ENCODE measurements at regions not wholly inside any gene's neighbourhood (a gene's known extent, or its start where the extent isn't known, plus 50 kb on each side); places are given as distances from the start of the nearest gene placed in this dataset.

- whole genome bisulfite sequencing, 2 donors: 82 to 83% methylated on average over 8 of the region's 8 CpGs
- Histone ChIP-seq H3K36me3 (no peaks in the 10 kb centered on the region), H3K27me3 (peaks cover 0 to 10% (median 1%) of the 10 kb centered on the region in 4 donors), H3K9me3 (no peaks in the 10 kb centered on the region), H3K4me1 (peaks cover 8 to 19% (median 11%) of the 10 kb centered on the region in 4 donors), H3K27ac (no peak overlapping the region), H3K4me3 (no peak overlapping the region)
- DNase-seq: no peak
- TF ChIP-seq POLR2AphosphoS5 (IDR thresholded peaks at IDR 0.05) (no peak), POLR2A (IDR thresholded peaks at IDR 0.05) (no peak), EP300 (IDR thresholded peaks at IDR 0.05) (no peak), CTCF (IDR thresholded peaks at IDR 0.05) (no peak)
- ATAC-seq (ENCODE audit: low FRiP score in 2 of 2): no peak
Observed at GRCh38 chr6:41446907-41447545, 99.2 kb upstream of the FOXP4 start.

GRCh38 chr6:41448256-41448655 lies 97.9 kb upstream of the FOXP4 start:
- 94 to 100% methylated on average over 1 of the region's 1 CpG for WGBS, 2 donors

GRCh38 chr6:41449399-41450245 lies 96.6 kb upstream of the FOXP4 start:
- no peak for ATAC-seq (ENCODE audit: low FRiP score in 2 of 2)
- peak in 1 of 2 donors; percentile 48 for DNase-seq
- H3K27ac ChIP-seq: peak overlapping the region in 1 of 4 donors; percentile 24
- H3K27me3 ChIP-seq: no peaks in the 10 kb centered on the region
- no peak overlapping the region for H3K4me3 ChIP-seq
- H3K36me3 ChIP-seq: no peaks in the 10 kb centered on the region
- H3K9me3 ChIP-seq: no peaks in the 10 kb centered on the region
- H3K4me1 ChIP-seq: peaks cover 0 to 6% (median 6%) of the 10 kb centered on the region in 4 donors
- 53 to 58% methylated on average over 7 to 8 of the region's 8 CpGs for WGBS, 2 donors
- TF ChIP-seq POLR2A (IDR thresholded peaks at IDR 0.05) (no peak), POLR2AphosphoS5 (IDR thresholded peaks at IDR 0.05) (no peak), EP300 (IDR thresholded peaks at IDR 0.05) (no peak), CTCF (IDR thresholded peaks at IDR 0.05) (no peak)

More at GRCh38 chr6:41448256-41448655, 97.9 kb upstream of the FOXP4 start:
- TF ChIP-seq POLR2A (IDR thresholded peaks at IDR 0.05) (no peak), CTCF (IDR thresholded peaks at IDR 0.05) (no peak), EP300 (IDR thresholded peaks at IDR 0.05) (no peak), POLR2AphosphoS5 (IDR thresholded peaks at IDR 0.05) (no peak)
- Histone ChIP-seq H3K4me3 (no peak overlapping the region), H3K27me3 (peaks cover 0 to 3% (median 0%) of the 10 kb centered on the region in 4 donors), H3K27ac (no peak overlapping the region), H3K36me3 (no peaks in the 10 kb centered on the region), H3K9me3 (no peaks in the 10 kb centered on the region), H3K4me1 (peaks cover 2 to 13% (median 6%) of the 10 kb centered on the region in 4 donors)
- no peak for DNase-seq
- ATAC-seq (ENCODE audit: low FRiP score in 2 of 2): no peak

- ATAC-seq (ENCODE audit: low FRiP score in 2 of 2): no peak
- 94 to 96% methylated on average over 13 of the region's 13 CpGs for WGBS, 2 donors
- Histone ChIP-seq H3K27me3 (no peaks in the 10 kb centered on the region), H3K9me3 (no peaks in the 10 kb centered on the region), H3K36me3 (no peaks in the 10 kb centered on the region), H3K4me3 (no peak overlapping the region), H3K27ac (no peak overlapping the region), H3K4me1 (peaks cover 0 to 6% (median 6%) of the 10 kb centered on the region in 4 donors)
- no peak for DNase-seq
- TF ChIP-seq CTCF (IDR thresholded peaks at IDR 0.05) (no peak), POLR2A (IDR thresholded peaks at IDR 0.05) (no peak), EP300 (IDR thresholded peaks at IDR 0.05) (no peak), POLR2AphosphoS5 (IDR thresholded peaks at IDR 0.05) (no peak)
Observed at GRCh38 chr6:41450581-41450980, 95.6 kb upstream of the FOXP4 start.

Data from upper lobe of left lung (tissue), 6 donors.